ENCODE measurements at regions not wholly inside any gene's neighbourhood (a gene's known extent, or its start where the extent isn't known, plus 50 kb on each side); places are given as distances from the start of the nearest gene placed in this dataset.

GRCh38 chr7:90007001-90007654 lies 147.1 kb upstream of the STEAP1 start:
- Histone ChIP-seq H3K36me3 (ENCODE audit: insufficient read depth, low read length) (no peaks in the 10 kb centered on the region), H3K9me3 (ENCODE audit: low read length) (no peaks in the 10 kb centered on the region), H3K4me1 (ENCODE audit: insufficient read depth, low read length) (no peaks in the 10 kb centered on the region), H3K27me3 (ENCODE audit: insufficient read depth, low read length, poor library complexity, severe bottlenecking) (no peaks in the 10 kb centered on the region), H3K4me3 (ENCODE audit: low read length) (no peak overlapping the region), H3K27ac (ENCODE audit: low read depth, low read length) (no peak overlapping the region)
- Mint-ChIP-seq H3K9me3 (peaks cover 0 to 6% (median 0%) of the 10 kb centered on the region in 5 donors), H3K4me3 (no peak overlapping the region), H3K27me3 (no peaks in the 10 kb centered on the region), H3K36me3 (no peaks in the 10 kb centered on the region), H3K27ac (no peak overlapping the region), H3K4me1 (no peaks in the 10 kb centered on the region)
- ChIA-PET POLR2A (no interaction called here), CTCF (no interaction called here)
- no peak for DNase-seq

DNA sequence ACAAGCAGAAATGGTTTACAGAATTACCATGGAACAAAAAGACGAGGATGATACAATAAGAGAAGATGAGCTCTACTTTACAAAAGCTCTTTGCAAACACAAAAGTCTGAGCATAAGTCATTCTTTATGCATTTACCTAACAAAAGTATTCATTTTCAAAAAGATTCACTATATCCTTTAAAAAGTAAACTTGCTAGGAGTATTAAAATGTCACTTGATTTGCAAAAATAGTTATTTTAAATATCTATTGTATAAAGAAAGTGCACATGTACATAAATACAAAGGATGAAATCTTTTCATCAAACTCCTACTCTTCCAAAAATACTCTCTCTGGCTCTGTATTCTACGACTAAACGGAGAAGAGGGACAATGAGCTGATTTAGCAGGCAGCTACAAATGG lies 146.4 kb upstream of the STEAP1 start:
- peaks cover 0 to 6% (median 0%) of the 10 kb centered on the region in 5 donors for H3K9me3 Mint-ChIP-seq

GRCh38 chr7:90022213-90022612 lies 132.1 kb upstream of the STEAP1 start:
- no peaks in the 10 kb centered on the region for H3K9me3 ChIP-seq (ENCODE audit: low read length)
- no peak overlapping the region for H3K27ac ChIP-seq (ENCODE audit: low read depth, low read length)
- H3K4me3 ChIP-seq (ENCODE audit: low read length) = no peak overlapping the region
- Mint-ChIP-seq H3K4me1 (no peaks in the 10 kb centered on the region), H3K27me3 (no peaks in the 10 kb centered on the region), H3K9me3 (peaks cover 0 to 23% (median 2%) of the 10 kb centered on the region in 5 donors), H3K4me3 (no peak overlapping the region), H3K27ac (no peak overlapping the region), H3K36me3 (no peaks in the 10 kb centered on the region)
- ChIA-PET POLR2A (no interaction called here), CTCF (no interaction called here)
- no peaks in the 10 kb centered on the region for H3K4me1 ChIP-seq (ENCODE audit: insufficient read depth, low read length)
- DNase-seq = no peak
- no peaks in the 10 kb centered on the region for H3K36me3 ChIP-seq (ENCODE audit: insufficient read depth, low read length)
- no peaks in the 10 kb centered on the region for H3K27me3 ChIP-seq (ENCODE audit: insufficient read depth, low read length, poor library complexity, severe bottlenecking)

More for the DNA sequence above, 146.4 kb upstream of the STEAP1 start:
- H3K36me3 Mint-ChIP-seq = no peaks in the 10 kb centered on the region
- POLR2A ChIA-PET = no interaction called here
- DNase-seq = no peak
- H3K4me3 Mint-ChIP-seq = no peak overlapping the region
- Histone ChIP-seq H3K4me1 (ENCODE audit: insufficient read depth, low read length) (no peaks in the 10 kb centered on the region), H3K27me3 (ENCODE audit: insufficient read depth, low read length, poor library complexity, severe bottlenecking) (no peaks in the 10 kb centered on the region), H3K36me3 (ENCODE audit: insufficient read depth, low read length) (no peaks in the 10 kb centered on the region), H3K27ac (ENCODE audit: low read depth, low read length) (no peak overlapping the region), H3K4me3 (ENCODE audit: low read length) (no peak overlapping the region), H3K9me3 (ENCODE audit: low read length) (no peaks in the 10 kb centered on the region)
- H3K27ac Mint-ChIP-seq = no peak overlapping the region
- no peaks in the 10 kb centered on the region for H3K4me1 Mint-ChIP-seq
- H3K27me3 Mint-ChIP-seq = no peaks in the 10 kb centered on the region
- CTCF ChIA-PET = no interaction called here

GRCh38 chr7:90025771-90026170 lies 128.5 kb upstream of the STEAP1 start:
- POLR2A ChIA-PET = no interaction called here
- no peak overlapping the region for H3K27ac ChIP-seq (ENCODE audit: low read depth, low read length)
- Mint-ChIP-seq H3K27ac (no peak overlapping the region), H3K9me3 (peaks cover 2 to 28% (median 4%) of the 10 kb centered on the region in 5 donors), H3K27me3 (no peaks in the 10 kb centered on the region), H3K4me1 (no peaks in the 10 kb centered on the region), H3K4me3 (no peak overlapping the region), H3K36me3 (no peaks in the 10 kb centered on the region)
- H3K9me3 ChIP-seq (ENCODE audit: low read length) = no peaks in the 10 kb centered on the region
- no peaks in the 10 kb centered on the region for H3K36me3 ChIP-seq (ENCODE audit: insufficient read depth, low read length)
- CTCF ChIA-PET = no interaction called here
- no peaks in the 10 kb centered on the region for H3K27me3 ChIP-seq (ENCODE audit: insufficient read depth, low read length, poor library complexity, severe bottlenecking)
- H3K4me1 ChIP-seq (ENCODE audit: insufficient read depth, low read length) = no peaks in the 10 kb centered on the region
- DNase-seq = no peak
- no peak overlapping the region for H3K4me3 ChIP-seq (ENCODE audit: low read length)

GRCh38 chr7:90033850-90034249 lies 120.4 kb upstream of the STEAP1 start:
- Mint-ChIP-seq H3K4me1 (no peaks in the 10 kb centered on the region), H3K27me3 (no peaks in the 10 kb centered on the region), H3K4me3 (no peak overlapping the region), H3K36me3 (no peaks in the 10 kb centered on the region), H3K9me3 (peaks cover 0 to 5% (median 0%) of the 10 kb centered on the region in 5 donors), H3K27ac (no peak overlapping the region)
- no peak for DNase-seq
- ChIA-PET POLR2A (no interaction called here), CTCF (no interaction called here)
- Histone ChIP-seq H3K9me3 (ENCODE audit: low read length) (no peaks in the 10 kb centered on the region), H3K36me3 (ENCODE audit: insufficient read depth, low read length) (no peaks in the 10 kb centered on the region), H3K4me1 (ENCODE audit: insufficient read depth, low read length) (no peaks in the 10 kb centered on the region), H3K27ac (ENCODE audit: low read depth, low read length) (no peak overlapping the region), H3K27me3 (ENCODE audit: insufficient read depth, low read length, poor library complexity, severe bottlenecking) (no peaks in the 10 kb centered on the region), H3K4me3 (ENCODE audit: low read length) (no peak overlapping the region)

DNA sequence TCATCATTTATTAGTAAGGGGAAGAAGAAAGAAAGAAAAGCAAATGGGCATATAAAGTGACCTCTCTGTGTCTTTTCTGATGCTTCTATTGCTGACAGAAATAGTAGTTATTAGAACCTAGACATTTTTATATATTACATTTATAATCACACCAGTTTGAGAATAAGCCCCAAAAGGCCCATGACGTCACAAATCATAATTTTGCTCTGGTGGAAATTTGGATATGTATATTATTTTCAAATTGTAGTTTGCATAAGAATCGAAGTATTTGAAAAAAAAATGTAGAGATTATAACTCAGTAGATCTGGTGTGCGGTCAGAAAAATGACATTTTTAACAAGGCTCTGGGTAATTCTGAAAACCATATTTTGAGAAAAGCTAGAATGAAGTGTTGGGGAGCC lies 101.2 kb upstream of the STEAP1 start:
- no peaks in the 10 kb centered on the region for H3K27me3 Mint-ChIP-seq
- Histone ChIP-seq H3K4me1 (ENCODE audit: insufficient read depth, low read length) (no peaks in the 10 kb centered on the region), H3K36me3 (ENCODE audit: insufficient read depth, low read length) (no peaks in the 10 kb centered on the region), H3K9me3 (ENCODE audit: low read length) (no peaks in the 10 kb centered on the region), H3K27me3 (ENCODE audit: insufficient read depth, low read length, poor library complexity, severe bottlenecking) (no peaks in the 10 kb centered on the region), H3K27ac (ENCODE audit: low read depth, low read length) (no peak overlapping the region), H3K4me3 (ENCODE audit: low read length) (no peak overlapping the region)
- H3K4me1 Mint-ChIP-seq = no peaks in the 10 kb centered on the region
- H3K36me3 Mint-ChIP-seq = no peaks in the 10 kb centered on the region
- POLR2A ChIA-PET = no interaction called here
- DNase-seq = no peak
- CTCF ChIA-PET = no interaction called here
- H3K4me3 Mint-ChIP-seq = no peak overlapping the region
- H3K27ac Mint-ChIP-seq = no peak overlapping the region
- peaks cover 0 to 9% (median 3%) of the 10 kb centered on the region in 5 donors for H3K9me3 Mint-ChIP-seq

DNA sequence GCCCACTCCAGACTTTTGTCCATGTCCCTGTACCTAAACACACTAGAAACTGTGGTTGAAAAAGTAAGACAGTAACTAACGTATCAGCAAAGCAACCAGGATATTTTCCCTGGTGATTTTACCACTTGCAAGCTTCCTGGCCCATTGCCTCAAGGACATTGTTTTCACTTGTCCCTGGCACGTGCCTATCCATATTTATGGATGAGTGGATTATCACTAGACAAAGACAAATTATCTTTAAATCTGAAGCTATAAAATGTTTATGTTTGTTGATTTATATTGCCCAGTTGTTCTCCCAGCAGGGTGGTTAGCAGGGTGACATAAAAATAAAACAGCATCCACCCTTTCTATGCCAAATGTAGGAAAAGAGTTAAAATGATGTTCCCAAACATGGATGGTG lies 93.2 kb upstream of the STEAP1 start:
- Mint-ChIP-seq H3K4me1 (no peaks in the 10 kb centered on the region), H3K9me3 (peaks cover 0 to 3% (median under 1%) of the 10 kb centered on the region in 5 donors), H3K4me3 (no peak overlapping the region), H3K36me3 (no peaks in the 10 kb centered on the region), H3K27me3 (peaks cover 0 to 3% of the 10 kb centered on the region in 2 donors), H3K27ac (no peak overlapping the region)
- H3K27me3 ChIP-seq (ENCODE audit: insufficient read depth, low read length, poor library complexity, severe bottlenecking) = no peaks in the 10 kb centered on the region
- no peaks in the 10 kb centered on the region for H3K4me1 ChIP-seq (ENCODE audit: insufficient read depth, low read length)
- no peak for DNase-seq
- CTCF ChIA-PET = no interaction called here
- no peak overlapping the region for H3K4me3 ChIP-seq (ENCODE audit: low read length)
- no peaks in the 10 kb centered on the region for H3K9me3 ChIP-seq (ENCODE audit: low read length)
- H3K27ac ChIP-seq (ENCODE audit: low read depth, low read length) = no peak overlapping the region
- POLR2A ChIA-PET = no interaction called here
- no peaks in the 10 kb centered on the region for H3K36me3 ChIP-seq (ENCODE audit: insufficient read depth, low read length)

GRCh38 chr7:90064370-90064769 lies 89.9 kb upstream of the STEAP1 start:
- H3K27me3 ChIP-seq (ENCODE audit: insufficient read depth, low read length, poor library complexity, severe bottlenecking) = no peaks in the 10 kb centered on the region
- Mint-ChIP-seq H3K36me3 (no peaks in the 10 kb centered on the region), H3K9me3 (peaks cover 0 to 2% (median 0%) of the 10 kb centered on the region in 5 donors), H3K27me3 (peaks cover 0 to 5% of the 10 kb centered on the region in 2 donors), H3K4me3 (no peak overlapping the region), H3K4me1 (no peaks in the 10 kb centered on the region), H3K27ac (no peak overlapping the region)
- H3K27ac ChIP-seq (ENCODE audit: low read depth, low read length) = no peak overlapping the region
- no peak overlapping the region for H3K4me3 ChIP-seq (ENCODE audit: low read length)
- no peaks in the 10 kb centered on the region for H3K4me1 ChIP-seq (ENCODE audit: insufficient read depth, low read length)
- no peaks in the 10 kb centered on the region for H3K9me3 ChIP-seq (ENCODE audit: low read length)
- DNase-seq = no peak
- no peaks in the 10 kb centered on the region for H3K36me3 ChIP-seq (ENCODE audit: insufficient read depth, low read length)
- ChIA-PET POLR2A (no interaction called here), CTCF (no interaction called here)

GRCh38 chr7:90067171-90067570 lies 87.1 kb upstream of the STEAP1 start:
- no peaks in the 10 kb centered on the region for H3K9me3 ChIP-seq (ENCODE audit: low read length)
- CTCF ChIA-PET = no interaction called here
- H3K4me1 ChIP-seq (ENCODE audit: insufficient read depth, low read length) = no peaks in the 10 kb centered on the region
- peaks cover 0 to 6% (median 0%) of the 10 kb centered on the region in 5 donors for H3K9me3 Mint-ChIP-seq
- H3K4me3 ChIP-seq (ENCODE audit: low read length) = no peak overlapping the region
- H3K36me3 ChIP-seq (ENCODE audit: insufficient read depth, low read length) = no peaks in the 10 kb centered on the region
- H3K4me3 Mint-ChIP-seq = no peak overlapping the region
- H3K27me3 Mint-ChIP-seq = peaks cover 0 to 5% of the 10 kb centered on the region in 2 donors
- H3K4me1 Mint-ChIP-seq = no peaks in the 10 kb centered on the region
- POLR2A ChIA-PET = no interaction called here
- H3K27me3 ChIP-seq (ENCODE audit: insufficient read depth, low read length, poor library complexity, severe bottlenecking) = no peaks in the 10 kb centered on the region
- no peak for DNase-seq
- no peaks in the 10 kb centered on the region for H3K36me3 Mint-ChIP-seq
- H3K27ac ChIP-seq (ENCODE audit: low read depth, low read length) = no peak overlapping the region
- H3K27ac Mint-ChIP-seq = no peak overlapping the region
